Activated T-helper 17 cell treated with anti-CD3 and anti-CD28 coated beads, Interleukin-2, amount 50 U/mL, for 72 hours (primary cell): ENCODE measurements at regions not wholly inside any gene's neighbourhood (a gene's known extent, or its start where the extent isn't known, plus 50 kb on each side); places are given as distances from the start of the nearest gene placed in this dataset.
"Not testable (repeated sequence)": the region's sequence is repeated elsewhere in the genome, so short reads cannot be mapped to it uniquely, and the experiment has no call there.

Source experiments
- ATAC-seq: fragments of 150-1000 bp; cut with Tn5 transposase; replicated peaks from 2 replicates; pipeline ENCODE4 v1.10.0; 2021; ENCODE audit warnings: mild to moderate bottlenecking, moderate library complexity
- H3K27ac Mint-ChIP-seq: one replicate; pipeline ENCODE4 v1.8.0; 2022; ENCODE audit warnings: mixed read lengths
- H3K27me3 Mint-ChIP-seq: one replicate; pipeline ENCODE4 v1.8.0; 2022; ENCODE audit warnings: mixed read lengths
- H3K36me3 Mint-ChIP-seq: one replicate; pipeline ENCODE4 v1.8.0; 2022; ENCODE audit warnings: low read depth, mild to moderate bottlenecking, mixed read lengths
- H3K4me1 Mint-ChIP-seq: one replicate; pipeline ENCODE4 v1.8.0; 2022; ENCODE audit warnings: mixed read lengths
- H3K4me3 Mint-ChIP-seq: one replicate; pipeline ENCODE4 v1.8.0; 2022; ENCODE audit warnings: mild to moderate bottlenecking, mixed read lengths
- H3K9me3 Mint-ChIP-seq: one replicate; pipeline ENCODE4 v1.8.0; 2022; ENCODE audit warnings: mixed read lengths

DNA sequence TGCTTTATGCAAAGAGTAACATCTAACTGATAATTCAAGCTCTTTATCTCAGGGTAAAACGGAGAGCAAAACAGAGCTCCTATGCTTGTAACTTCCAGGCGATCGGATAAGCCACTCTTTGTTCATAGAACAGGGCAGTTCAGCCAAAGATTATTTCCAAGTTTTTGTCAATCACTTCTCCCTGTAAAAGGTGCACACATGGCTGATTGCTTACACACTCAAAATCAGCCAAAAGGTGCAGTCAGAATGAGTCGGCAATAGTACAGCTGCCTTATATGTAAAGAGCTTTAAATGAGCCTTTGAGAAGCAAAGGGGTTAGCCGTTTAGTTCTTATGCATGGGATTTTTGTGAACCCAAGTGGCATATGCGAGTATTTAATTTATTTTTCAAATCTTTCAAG, 449.6 kb upstream of the POU3F2 start:
- Mint-ChIP-seq H3K4me3 (no peak overlapping the region), H3K27ac (no peak overlapping the region), H3K36me3 (no peaks in the 10 kb centered on the region), H3K27me3 (no peaks in the 10 kb centered on the region), H3K9me3 (peaks cover 4% of the 10 kb centered on the region), H3K4me1 (no peaks in the 10 kb centered on the region)
- no peak for ATAC-seq

- Mint-ChIP-seq H3K4me1 (no peaks in the 10 kb centered on the region), H3K36me3 (no peaks in the 10 kb centered on the region), H3K4me3 (no peak overlapping the region), H3K27ac (no peak overlapping the region), H3K9me3 (peaks cover 4% of the 10 kb centered on the region), H3K27me3 (no peaks in the 10 kb centered on the region)
- no peak for ATAC-seq
Observed at GRCh38 chr6:98395610-98396166, 438.7 kb upstream of the POU3F2 start.

DNA sequence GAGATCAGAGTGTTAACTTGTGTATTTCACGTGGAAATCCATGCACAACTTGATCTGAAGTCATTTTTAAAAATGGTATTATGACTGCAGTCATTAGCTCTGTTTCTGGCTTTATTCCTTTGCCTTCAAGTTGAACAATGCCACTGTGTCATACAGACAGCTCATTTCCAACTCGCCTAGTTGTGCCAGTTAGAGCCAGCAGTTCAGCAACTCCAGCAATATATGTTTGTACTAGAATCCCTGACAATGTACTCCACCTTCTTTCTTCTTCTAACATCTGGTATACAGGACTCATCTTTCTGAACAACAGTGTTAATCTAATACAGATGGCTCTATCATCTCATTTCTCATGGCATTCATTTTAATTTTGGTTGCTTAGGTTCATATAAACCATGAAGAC, 418.3 kb upstream of the POU3F2 start:
- Mint-ChIP-seq H3K4me1 (no peaks in the 10 kb centered on the region), H3K27ac (no peak overlapping the region), H3K4me3 (no peak overlapping the region), H3K36me3 (no peaks in the 10 kb centered on the region), H3K27me3 (no peaks in the 10 kb centered on the region), H3K9me3 (peaks cover 10% of the 10 kb centered on the region)
- no peak for ATAC-seq

DNA sequence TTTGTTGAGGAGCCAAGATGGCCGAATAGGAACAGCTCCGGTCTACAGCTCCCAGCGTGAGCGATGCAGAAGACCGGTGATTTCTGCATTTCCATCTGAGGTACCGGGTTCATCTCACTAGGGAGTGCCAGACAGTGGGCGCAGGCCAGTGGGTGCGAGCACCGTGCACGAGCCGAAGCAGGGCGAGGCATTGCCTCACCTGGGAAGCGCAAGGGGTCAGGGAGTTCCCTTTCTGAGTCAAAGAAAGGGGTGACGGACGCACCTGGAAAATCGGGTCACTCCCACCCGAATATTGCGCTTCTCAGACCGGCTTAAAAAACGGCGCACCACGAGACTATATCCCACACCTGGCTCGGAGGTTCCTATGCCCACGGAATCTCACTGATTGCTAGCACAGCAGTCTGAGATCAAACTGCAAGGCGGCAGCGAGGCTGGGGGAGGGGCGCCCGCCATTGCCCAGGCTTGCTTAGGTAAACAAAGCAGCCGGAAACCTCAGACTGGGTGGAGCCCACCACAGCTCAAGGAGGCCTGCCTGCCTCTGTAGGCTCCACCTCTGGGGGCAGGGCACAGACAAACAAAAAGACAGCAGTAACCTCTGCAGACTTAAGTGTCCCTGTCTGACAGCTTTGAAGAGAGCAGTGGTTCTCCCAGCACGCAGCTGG, 417.7 kb upstream of the POU3F2 start:
- not testable (repeated sequence) for H3K4me1 Mint-ChIP-seq, H3K27ac Mint-ChIP-seq, H3K27me3 Mint-ChIP-seq, H3K4me3 Mint-ChIP-seq, H3K36me3 Mint-ChIP-seq, H3K9me3 Mint-ChIP-seq, ATAC-seq

DNA sequence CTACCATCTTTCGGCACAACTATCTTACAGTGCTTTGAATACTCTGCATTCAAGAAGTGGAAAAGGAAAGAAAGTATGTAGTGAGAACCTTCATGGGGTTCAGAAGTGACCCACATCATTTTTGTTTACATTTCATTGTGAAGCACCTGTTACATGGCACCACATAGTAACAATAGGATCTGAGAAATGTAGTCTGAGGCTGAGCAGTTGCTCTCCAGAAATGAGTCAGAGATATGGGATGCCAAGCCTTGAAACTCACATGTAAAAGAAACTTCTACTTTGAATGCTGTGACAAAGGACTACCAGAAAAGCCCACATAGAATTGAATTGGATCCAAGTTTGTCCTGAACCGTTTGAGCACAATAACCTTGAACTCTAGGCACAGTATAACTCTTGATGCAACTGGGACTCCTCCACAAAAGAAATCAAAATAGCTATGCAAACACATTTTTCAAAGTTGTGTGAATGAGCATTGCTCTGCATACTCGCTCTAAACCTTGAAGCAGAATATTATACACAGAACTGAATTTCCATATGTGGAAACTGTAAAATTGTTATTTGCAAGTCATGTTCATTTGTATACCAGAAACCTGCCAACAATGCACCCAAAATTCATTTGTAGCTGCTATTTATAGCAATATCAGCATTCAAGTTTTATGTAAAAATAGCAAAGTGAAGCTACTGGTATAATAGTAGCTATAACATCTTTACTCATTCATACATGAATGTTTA, 400.9 kb upstream of the POU3F2 start:
- Mint-ChIP-seq H3K27ac (no peak overlapping the region), H3K4me3 (no peak overlapping the region), H3K9me3 (peaks cover 9% of the 10 kb centered on the region), H3K36me3 (no peaks in the 10 kb centered on the region), H3K4me1 (no peaks in the 10 kb centered on the region), H3K27me3 (no peaks in the 10 kb centered on the region)
- no peak for ATAC-seq

DNA sequence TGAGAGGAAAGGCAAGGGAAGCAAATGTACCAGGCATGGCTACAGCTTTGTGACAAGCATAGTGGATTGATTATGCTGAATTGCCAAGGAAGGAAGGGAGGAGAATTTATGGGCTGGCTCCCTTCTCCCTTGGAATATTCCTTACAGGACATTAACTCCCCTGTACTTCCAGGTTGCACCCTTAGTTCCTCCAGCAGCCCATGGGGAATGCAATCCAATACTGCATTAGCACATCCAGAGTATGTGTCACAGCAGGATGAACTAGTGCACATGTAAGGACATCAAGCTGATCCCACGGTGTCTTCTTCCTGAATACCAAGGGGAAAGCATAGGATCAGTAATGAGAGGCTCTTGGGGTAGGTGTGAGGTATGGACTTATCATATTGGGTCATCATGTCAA, 390.7 kb upstream of the POU3F2 start:
- H3K9me3 Mint-ChIP-seq = no peaks in the 10 kb centered on the region
- H3K4me3 Mint-ChIP-seq = no peak overlapping the region
- no peak for ATAC-seq
- H3K27ac Mint-ChIP-seq = no peak overlapping the region
- no peaks in the 10 kb centered on the region for H3K4me1 Mint-ChIP-seq
- H3K36me3 Mint-ChIP-seq = no peaks in the 10 kb centered on the region
- H3K27me3 Mint-ChIP-seq = no peaks in the 10 kb centered on the region

DNA sequence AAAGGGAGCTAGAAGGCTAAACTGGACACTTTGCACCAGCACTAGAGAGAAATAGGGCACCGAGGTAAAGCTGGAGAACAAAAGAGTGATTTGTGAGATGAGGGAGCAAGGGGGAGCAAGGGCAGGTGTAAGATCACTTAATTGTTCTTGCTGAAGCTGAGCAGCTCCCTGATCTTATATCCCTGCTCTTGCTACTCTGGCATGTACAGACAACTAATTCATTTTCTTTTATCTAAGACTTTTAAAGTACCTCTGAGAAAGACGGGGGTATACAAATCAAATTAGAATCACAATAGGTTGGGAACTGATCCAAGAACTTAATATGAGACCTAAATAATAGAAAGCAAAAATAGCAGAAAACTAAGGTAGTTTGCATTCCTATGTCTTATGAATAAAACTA, 381.7 kb upstream of the POU3F2 start:
- Mint-ChIP-seq H3K4me3 (no peak overlapping the region), H3K27me3 (no peaks in the 10 kb centered on the region), H3K36me3 (no peaks in the 10 kb centered on the region), H3K9me3 (no peaks in the 10 kb centered on the region), H3K27ac (no peak overlapping the region), H3K4me1 (no peaks in the 10 kb centered on the region)
- ATAC-seq = no peak

GRCh38 chr6:98454809-98455322, 379.5 kb upstream of the POU3F2 start:
- ATAC-seq = no peak
- Mint-ChIP-seq H3K27ac (no peak overlapping the region), H3K9me3 (peaks cover 2% of the 10 kb centered on the region), H3K36me3 (no peaks in the 10 kb centered on the region), H3K27me3 (no peaks in the 10 kb centered on the region), H3K4me3 (no peak overlapping the region), H3K4me1 (no peaks in the 10 kb centered on the region)

GRCh38 chr6:98458708-98459107, 375.7 kb upstream of the POU3F2 start:
- Mint-ChIP-seq H3K9me3 (peaks cover 3% of the 10 kb centered on the region), H3K4me3 (no peak overlapping the region), H3K27ac (no peak overlapping the region), H3K36me3 (no peaks in the 10 kb centered on the region), H3K4me1 (no peaks in the 10 kb centered on the region), H3K27me3 (no peaks in the 10 kb centered on the region)
- ATAC-seq = no peak

GRCh38 chr6:98463038-98464000, 371.1 kb upstream of the POU3F2 start:
- no peak for ATAC-seq
- H3K36me3 Mint-ChIP-seq = no peaks in the 10 kb centered on the region
- H3K27me3 Mint-ChIP-seq = no peaks in the 10 kb centered on the region
- peaks cover 3% of the 10 kb centered on the region for H3K9me3 Mint-ChIP-seq
- no peaks in the 10 kb centered on the region for H3K4me1 Mint-ChIP-seq
- no peak overlapping the region for H3K4me3 Mint-ChIP-seq
- no peak overlapping the region for H3K27ac Mint-ChIP-seq

DNA sequence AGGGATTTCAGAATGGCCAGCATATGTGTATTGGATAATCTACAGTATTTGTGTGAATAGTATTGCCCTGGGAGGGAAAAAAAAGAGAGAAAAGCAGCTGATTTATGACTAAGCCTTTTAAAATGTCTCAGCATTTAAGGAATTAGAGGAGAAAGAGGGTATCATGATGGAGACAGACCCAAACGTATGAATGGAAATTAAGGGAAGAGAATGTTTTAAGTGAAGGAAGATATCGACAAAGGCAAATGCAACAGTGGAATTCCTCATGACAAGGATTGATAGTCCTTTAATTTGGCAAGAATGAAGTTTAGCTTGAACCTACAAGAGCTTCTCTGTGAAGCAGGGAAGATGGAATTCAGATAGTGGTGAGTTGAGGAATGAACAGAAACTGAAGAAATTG, 367.3 kb upstream of the POU3F2 start:
- H3K27me3 Mint-ChIP-seq = no peaks in the 10 kb centered on the region
- no peaks in the 10 kb centered on the region for H3K36me3 Mint-ChIP-seq
- no peaks in the 10 kb centered on the region for H3K4me1 Mint-ChIP-seq
- H3K27ac Mint-ChIP-seq = no peak overlapping the region
- no peak for ATAC-seq
- peaks cover 18% of the 10 kb centered on the region for H3K9me3 Mint-ChIP-seq
- H3K4me3 Mint-ChIP-seq = no peak overlapping the region

- no peak overlapping the region for H3K4me3 Mint-ChIP-seq
- H3K9me3 Mint-ChIP-seq = peaks cover 18% of the 10 kb centered on the region
- no peak for ATAC-seq
Observed at GRCh38 chr6:98467902-98468301, 366.5 kb upstream of the POU3F2 start.

GRCh38 chr6:98469141-98469540, 365.2 kb upstream of the POU3F2 start:
- no peaks in the 10 kb centered on the region for H3K27me3 Mint-ChIP-seq
- H3K4me3 Mint-ChIP-seq = no peak overlapping the region
- ATAC-seq = no peak
- peaks cover 18% of the 10 kb centered on the region for H3K9me3 Mint-ChIP-seq
- no peaks in the 10 kb centered on the region for H3K4me1 Mint-ChIP-seq
- H3K27ac Mint-ChIP-seq = no peak overlapping the region
- H3K36me3 Mint-ChIP-seq = no peaks in the 10 kb centered on the region

More at GRCh38 chr6:98467902-98468301, 366.5 kb upstream of the POU3F2 start:
- H3K27ac Mint-ChIP-seq = no peak overlapping the region
- H3K27me3 Mint-ChIP-seq = no peaks in the 10 kb centered on the region
- no peaks in the 10 kb centered on the region for H3K36me3 Mint-ChIP-seq
- H3K4me1 Mint-ChIP-seq = no peaks in the 10 kb centered on the region

DNA sequence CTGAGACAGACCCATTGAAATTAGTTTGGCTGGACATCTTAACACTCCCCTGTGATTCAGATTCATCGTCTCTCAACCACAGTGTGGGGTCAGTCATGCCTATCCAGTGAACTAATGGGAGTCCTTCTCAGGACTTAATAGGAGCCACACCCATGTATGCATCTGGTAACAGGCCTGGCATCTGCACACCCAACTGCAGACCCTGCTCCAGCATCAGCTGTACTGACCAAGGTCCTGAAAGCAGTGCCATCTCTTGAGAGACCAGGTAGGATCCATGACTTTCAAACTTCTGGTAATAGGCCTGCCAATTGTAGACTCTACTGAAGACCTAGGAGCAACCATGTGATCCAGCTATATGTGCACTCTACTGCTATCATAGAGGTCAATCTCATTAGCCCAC, 363.6 kb upstream of the POU3F2 start:
- Mint-ChIP-seq H3K36me3 (no peaks in the 10 kb centered on the region), H3K27ac (no peak overlapping the region), H3K9me3 (peaks cover 18% of the 10 kb centered on the region), H3K4me1 (no peaks in the 10 kb centered on the region), H3K4me3 (no peak overlapping the region), H3K27me3 (no peaks in the 10 kb centered on the region)
- ATAC-seq = no peak
